Right renal pelvis (tissue), 4 donors: ENCODE measurements at regions not wholly inside any gene's neighbourhood (a gene's known extent, or its start where the extent isn't known, plus 50 kb on each side); places are given as distances from the start of the nearest gene placed in this dataset.

Experiments
- DNase-seq, 4 donors: peaks; one replicate each; pipeline ENCODE4 v3.0.0-alpha.2; 2013; ENCODE audit warnings: low read depth in 4 of 4, low spot score in 3 of 4, missing footprints in 1 of 4

DNA sequence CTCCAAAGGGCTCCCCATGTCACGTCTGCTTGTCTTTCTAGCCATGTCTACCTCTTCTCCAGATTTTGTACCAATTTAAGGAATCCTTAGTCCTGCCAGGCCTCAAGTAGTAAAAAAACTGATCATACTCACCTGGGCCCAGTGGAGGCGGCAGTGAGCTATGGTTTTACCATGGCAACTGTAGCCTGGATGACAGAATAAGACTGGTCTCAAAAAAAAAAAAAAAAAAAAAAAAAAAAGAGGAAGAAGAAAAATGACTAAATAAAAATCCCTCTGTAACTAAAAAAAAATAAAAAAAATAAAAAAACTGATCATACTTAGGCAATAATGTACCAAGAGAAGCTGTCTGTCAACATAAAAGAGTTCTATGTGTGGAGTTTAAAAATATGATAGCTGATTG lies 221.6 kb downstream of the NR4A2 start:
- no peak for DNase-seq

DNA sequence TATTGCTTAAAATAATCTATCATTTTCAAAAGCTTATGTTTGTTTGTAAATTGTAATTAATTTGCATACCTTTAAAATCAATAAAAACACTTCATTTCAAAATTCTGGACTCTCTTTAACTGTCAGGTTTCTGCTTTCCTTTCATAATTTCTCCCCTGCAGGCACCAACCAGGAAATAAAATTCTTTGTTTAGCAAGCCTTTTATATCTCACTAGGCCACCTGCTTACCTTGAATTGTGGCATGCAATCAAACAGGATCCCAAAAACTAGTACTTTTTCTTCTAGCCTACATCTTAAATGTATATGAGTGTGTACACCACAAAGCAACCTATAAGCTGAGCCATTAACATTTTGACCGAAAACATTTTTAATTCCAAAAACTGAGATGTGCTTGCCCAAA lies 233.1 kb downstream of the NR4A2 start:
- DNase-seq: no peak

- no peak for DNase-seq
These were observed 234.0 kb downstream of the NR4A2 start for GRCh38 chr2:156098506-156098905.

DNA sequence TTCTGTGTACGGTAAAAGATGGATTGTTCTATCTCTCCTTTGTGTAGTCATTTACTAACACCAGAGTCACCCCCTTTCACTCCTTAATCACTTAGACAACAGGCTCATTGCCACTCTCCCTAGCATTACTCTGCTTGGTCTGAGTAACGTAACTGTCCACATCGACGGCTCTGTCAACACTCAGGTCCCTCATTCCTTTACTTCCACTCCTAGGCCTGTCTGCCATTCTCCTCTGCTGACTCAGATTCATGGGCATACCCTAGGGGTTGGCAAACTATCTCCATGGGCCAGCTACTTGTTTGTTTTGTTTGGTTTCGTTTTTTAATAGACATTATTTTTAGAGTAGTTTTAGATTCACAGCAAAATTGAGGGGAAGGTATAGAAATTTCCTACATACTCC lies 243.9 kb downstream of the NR4A2 start:
- no peak for DNase-seq

GRCh38 chr2:156087875-156088274 lies 244.6 kb downstream of the NR4A2 start:
- no peak for DNase-seq

- no peak for DNase-seq
These were observed 248.6 kb downstream of the NR4A2 start for GRCh38 chr2:156083763-156084493.

DNA sequence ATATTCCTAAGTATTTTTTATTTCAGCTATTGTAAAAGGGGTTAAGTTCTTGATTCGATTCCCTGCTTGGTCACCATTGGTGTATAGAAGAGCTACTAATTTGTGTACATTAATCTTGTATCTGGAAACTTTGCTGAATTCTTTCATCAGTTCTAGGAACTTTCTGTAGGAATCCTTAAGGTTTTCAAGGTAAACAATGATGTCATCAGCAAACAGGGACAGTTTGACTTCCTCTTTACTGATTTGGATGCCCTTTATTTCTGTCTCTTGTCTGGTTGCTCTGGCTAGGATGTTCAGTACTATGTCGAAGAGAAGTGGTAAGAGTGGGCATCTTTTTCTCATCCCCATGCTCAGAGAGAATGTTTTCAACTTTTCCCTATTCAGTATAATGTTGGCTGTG lies 252.7 kb downstream of the NR4A2 start:
- DNase-seq: no peak

DNA sequence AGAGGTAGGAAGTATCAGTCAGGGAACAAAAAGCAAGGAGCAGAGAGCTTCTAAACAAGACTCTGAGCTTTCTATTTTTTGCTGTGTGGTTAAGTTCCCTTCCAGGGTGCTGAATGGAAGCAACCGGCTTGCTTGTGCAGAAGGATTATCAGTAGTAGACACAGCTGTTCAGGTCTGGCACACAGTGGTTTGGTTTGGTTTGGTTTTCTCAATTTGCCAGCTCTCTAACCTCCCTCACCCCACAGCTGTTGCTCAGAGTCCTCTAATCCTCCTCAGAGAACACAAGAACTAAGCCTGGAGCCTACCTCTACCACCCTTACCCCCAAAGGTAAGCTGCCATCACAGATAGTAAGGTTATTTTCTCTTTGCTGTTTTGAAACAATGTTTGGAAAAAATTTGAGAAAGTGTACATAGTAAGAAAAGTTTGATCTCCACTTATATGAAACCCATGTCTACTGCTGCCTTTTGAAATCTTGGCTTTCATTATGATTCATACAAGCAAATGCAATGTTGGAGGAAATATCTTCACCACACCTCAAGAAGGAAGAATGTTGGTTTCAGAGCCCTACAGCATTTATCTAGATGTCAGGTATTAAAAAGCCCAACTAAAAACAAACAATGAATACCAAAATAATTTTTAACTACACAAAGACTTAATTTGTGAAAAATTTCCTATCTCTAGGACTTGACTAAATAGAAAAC lies 255.3 kb downstream of the NR4A2 start:
- DNase-seq: no peak

DNA sequence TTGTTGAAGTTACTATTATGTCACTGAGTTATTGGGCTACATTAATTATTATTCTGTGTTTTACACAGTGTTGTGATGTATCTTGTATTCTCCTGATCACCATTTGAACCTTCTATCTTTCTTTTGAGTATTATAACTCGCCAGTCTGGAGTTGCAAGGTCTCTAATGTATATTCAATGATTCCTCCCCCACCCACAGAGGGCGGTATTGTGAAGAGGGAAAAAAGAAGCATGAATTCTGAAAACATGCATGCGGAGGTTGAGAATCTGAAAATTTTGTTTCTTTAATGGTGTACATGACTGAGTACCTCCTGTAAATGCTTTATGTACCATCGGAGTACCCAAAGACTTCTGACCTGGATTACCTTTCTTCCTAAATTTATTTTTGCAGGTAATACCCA lies 266.6 kb downstream of the NR4A2 start:
- DNase-seq: no peak

DNA sequence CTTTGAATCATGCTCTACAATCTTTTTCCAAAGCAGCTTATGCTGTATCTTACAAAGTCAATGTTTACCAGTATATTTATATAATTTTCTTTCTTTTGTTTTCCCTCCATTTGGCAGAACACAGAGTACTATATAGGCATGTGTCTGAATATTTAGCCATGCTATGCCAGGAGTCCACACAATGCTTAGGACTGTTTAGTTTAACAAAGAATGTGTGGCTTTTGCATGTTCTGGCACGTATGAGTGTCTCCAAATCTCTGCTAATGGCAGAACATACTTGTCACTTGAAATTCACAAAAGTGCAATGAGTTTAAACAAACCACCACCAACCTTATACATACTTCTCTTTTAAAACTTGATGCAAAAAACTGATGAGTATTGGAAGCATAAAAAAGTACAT lies 268.0 kb downstream of the NR4A2 start:
- DNase-seq: no peak

GRCh38 chr2:156057647-156058046 lies 274.9 kb downstream of the NR4A2 start:
- no peak for DNase-seq

- DNase-seq: no peak
These were observed 277.5 kb downstream of the NR4A2 start for GRCh38 chr2:156054983-156055382.

DNA sequence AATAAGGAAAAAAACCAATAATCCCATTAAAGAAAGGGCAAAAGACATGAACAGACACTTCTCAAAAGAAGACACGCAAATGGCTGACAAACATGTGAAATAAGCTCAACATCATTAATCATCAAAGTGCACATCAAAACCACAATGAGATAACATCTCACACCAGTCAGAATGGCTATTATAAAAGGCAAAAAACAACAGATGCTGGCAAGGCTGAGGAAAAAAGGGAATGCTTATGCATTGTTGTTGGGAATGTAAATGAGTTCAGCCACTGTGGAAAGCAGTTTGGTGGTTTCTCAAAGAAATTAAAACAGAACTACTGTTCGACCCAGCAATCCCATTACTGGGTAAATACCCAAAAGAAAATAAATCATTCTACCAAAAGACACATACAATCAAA lies 285.6 kb downstream of the NR4A2 start:
- DNase-seq: no peak

DNA sequence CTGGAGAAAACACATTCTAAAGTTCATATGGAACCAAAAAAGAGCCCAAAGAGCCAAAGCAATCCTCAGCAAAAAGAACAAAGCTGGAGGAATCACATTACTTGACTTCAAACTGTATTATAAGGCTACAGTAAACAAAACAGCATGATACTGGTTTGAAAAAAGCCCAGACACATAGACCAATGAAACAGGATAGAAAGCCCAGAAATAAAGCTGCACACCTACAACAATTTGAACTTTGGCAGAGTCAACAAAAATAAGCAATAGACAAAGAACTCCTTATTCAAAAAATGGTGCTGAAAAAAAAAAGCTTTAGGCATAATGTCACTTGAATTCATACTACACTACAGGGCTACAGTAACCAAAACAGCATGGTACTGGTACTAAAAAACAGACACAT lies 289.6 kb downstream of the NR4A2 start:
- DNase-seq: no peak

DNA sequence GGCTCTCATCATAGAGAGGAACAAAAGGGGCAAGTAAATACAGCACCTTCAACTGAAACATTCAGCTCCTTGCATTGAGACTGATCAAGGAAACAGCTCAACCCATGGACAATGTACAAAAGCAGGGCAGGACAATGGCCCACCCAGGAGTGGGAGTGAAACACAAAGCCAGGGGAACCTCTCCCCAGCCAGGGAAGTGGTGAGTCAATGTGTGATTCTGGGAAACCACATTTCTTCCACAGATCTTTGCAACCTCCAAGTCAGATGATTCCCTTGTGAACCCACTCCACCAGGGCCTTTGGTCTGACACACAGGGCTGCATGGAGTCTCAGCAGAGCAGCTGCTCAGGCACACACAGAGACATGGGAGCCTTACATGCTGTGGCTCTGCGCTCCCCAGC lies 294.5 kb downstream of the NR4A2 start:
- no peak for DNase-seq

GRCh38 chr2:156037482-156037881 lies 295.0 kb downstream of the NR4A2 start:
- no peak for DNase-seq

GRCh38 chr2:156031121-156031520 lies 301.4 kb downstream of the NR4A2 start:
- no peak for DNase-seq

DNA sequence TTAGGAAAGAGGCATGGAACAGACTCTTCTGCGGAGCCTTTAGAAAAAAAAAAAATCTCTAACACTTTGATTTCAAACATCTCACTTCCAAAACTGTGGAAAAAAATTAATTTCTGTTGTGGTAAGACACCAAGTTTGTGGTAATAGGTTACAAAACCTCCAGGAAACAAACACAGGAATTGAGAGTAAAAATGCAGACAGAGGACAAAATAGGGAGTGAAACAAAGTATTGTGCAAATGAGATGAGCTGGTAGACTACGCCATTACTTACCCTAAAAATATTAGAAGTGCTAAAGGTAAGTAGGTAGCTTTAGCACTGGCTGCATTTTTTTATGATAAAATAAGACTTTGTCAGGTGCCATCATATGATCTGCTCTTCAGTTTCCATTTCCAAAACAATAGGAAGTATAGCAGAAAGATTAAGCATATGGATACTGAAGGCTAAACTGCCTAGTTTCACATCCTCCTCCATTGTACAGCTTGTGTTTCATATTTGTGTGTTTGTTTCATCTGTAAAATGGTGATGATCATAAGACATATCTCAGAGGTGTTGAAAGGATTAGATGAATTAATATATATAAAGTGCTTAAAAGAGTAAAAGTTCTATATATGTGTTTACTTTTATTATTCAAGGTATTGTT lies 309.2 kb downstream of the NR4A2 start:
- DNase-seq: no peak

DNA sequence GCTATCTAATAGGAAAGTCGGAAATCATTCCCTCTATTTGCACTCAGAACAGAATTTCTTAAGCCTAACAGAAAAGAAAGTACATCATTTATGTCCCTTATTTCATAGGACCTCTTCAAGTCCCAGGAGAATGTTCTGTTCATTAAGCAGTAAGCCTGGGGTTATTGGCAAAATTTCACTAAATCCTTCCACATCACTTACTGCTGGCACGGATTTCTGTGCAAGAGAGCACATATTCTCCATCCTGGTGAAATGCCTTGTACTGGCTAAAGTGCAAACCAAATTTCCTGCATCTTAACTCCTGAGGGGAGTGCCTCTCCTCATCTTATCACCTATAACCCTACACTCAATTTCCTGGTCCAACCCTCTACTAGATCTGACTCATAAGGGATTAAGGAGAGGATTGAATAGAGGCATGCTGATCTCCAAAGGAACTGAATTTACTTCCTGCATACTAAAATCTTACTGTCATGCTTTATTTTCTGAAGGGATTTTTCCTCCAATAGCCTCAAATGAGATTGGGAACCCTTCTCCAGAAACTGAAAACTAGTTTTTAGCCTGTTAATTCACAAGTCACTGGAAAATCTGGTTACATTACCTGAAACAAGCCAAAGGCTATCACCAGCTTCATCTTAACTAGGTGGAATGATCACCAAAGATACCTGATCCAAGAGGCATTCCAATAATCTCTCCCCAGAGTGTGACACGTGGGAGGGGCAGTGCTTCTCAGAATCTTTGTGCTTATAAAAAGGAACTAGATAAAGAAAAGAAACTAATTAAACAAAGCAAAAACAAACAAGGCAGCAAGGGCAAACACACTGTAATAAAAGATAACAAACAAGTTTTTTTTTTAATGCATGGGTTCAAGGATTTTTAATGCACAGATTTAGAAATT lies 311.1 kb downstream of the NR4A2 start:
- no peak for DNase-seq

DNA sequence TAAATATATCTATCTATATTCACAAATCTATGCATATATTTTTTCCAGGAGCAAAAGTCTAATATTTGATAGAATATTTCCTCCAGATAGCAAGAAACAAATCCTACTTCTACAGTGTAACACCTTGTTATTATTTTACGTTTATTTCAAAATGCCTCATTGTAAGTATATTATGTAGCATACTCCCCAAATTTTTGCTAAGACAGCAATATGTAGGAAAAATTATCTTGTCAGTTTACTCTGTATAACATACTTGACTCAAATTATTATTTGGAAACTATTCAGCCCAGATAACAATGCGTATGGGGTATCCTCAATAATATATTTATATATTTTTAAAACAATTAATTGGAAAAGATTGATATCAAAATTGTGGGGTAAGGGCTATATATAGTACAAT lies 313.2 kb downstream of the NR4A2 start:
- DNase-seq: no peak

- DNase-seq: no peak
These were observed 315.1 kb downstream of the NR4A2 start for GRCh38 chr2:156017341-156017885.
